Endothelial cell of umbilical vein (primary cell): ENCODE measurements at regions not wholly inside any gene's neighbourhood (a gene's known extent, or its start where the extent isn't known, plus 50 kb on each side); places are given as distances from the start of the nearest gene placed in this dataset.

Experiments
- BruUV-seq: library from RNA; stranded (reverse); fragments of 400-500 nt; replicated peaks from 2 replicates; lab custom pipeline; 2021; lab: Mats Ljungman, UMichigan
- CTCF ChIA-PET: fragments of 300-600, 350-600 bp; sonication (Branson Sonifier 250); formaldehyde crosslinking; loops from one replicate; lab custom pipeline; 2021; ENCODE audit warnings: antibody characterized with exemption, inconsistent platforms; lab: Charles Lee
- POLR2A ChIA-PET: fragments of 300-600, 350-600 bp; sonication (Branson Sonifier 250); formaldehyde crosslinking; loops from one replicate; lab custom pipeline; 2021; ENCODE audit warnings: antibody characterized with exemption, inconsistent platforms; lab: Charles Lee
- DNase-seq: peaks from one replicate; pipeline ENCODE4 v3.0.0-alpha.2; 2011; ENCODE audit warnings: low read depth, low spot score
- FAIRE-seq: peaks from 2 replicates; lab custom pipeline; 2011; peaks lifted over from hg19 to GRCh38; lab: Jason Lieb, UNC
- H2AFZ ChIP-seq: 2 replicates; pipeline ENCODE4 v1.6.0; 2012; ENCODE audit warnings: low read depth, low read length, control low read depth, inconsistent platforms
- H3K27ac ChIP-seq: 2 replicates; pipeline ENCODE4 v1.5.1; 2011; ENCODE audit warnings: low read depth, mild to moderate bottlenecking, control low read depth, low read length, moderate library complexity; ENCODE audit not compliant: insufficient read depth
- H3K27me3 ChIP-seq, 2 experiments: 2 replicates each; pipeline versions ENCODE4 v1.6.0 to v1.6.1; 2011; ENCODE audit warnings: low read length in 2 of 2, mixed read lengths in 1 of 2; ENCODE audit not compliant: control insufficient read depth in 2 of 2, insufficient read depth in 2 of 2
- H3K36me3 ChIP-seq, 2 experiments: 2 replicates in 1 of 2; 3 replicates in 1 of 2; pipeline ENCODE4 v1.5.1; 2011; ENCODE audit warnings: low read length in 2 of 2, mild to moderate bottlenecking in 1 of 2, moderate library complexity in 1 of 2; ENCODE audit not compliant: control insufficient read depth in 2 of 2, insufficient read depth in 2 of 2; ENCODE audit errors: extremely low read depth in 1 of 2
- H3K4me1 ChIP-seq: 3 replicates; pipeline ENCODE4 v1.5.1; 2011; ENCODE audit warnings: mild to moderate bottlenecking, low read length; ENCODE audit not compliant: control insufficient read depth, insufficient read depth; ENCODE audit errors: extremely low read depth
- H3K4me2 ChIP-seq: 2 replicates; pipeline ENCODE4 v1.6.1; 2011; ENCODE audit warnings: low read length, control low read depth, mixed read lengths; ENCODE audit not compliant: insufficient read depth
- H3K4me3 ChIP-seq, 3 experiments: fragments of 200-600 bp in 1 of 3; sonication (generic), shearing (Covaris generic) in 1 of 3; replicated peaks in 1 of 3; 2 replicates each; pipeline ENCODE4 v1.5.1; 2011 to 2016; ENCODE audit warnings: control low read depth in 3 of 3, low read length in 3 of 3, mild to moderate bottlenecking in 2 of 3, inconsistent platforms in 1 of 3, low read depth in 1 of 3, moderate library complexity in 1 of 3; ENCODE audit not compliant: insufficient read depth in 1 of 3
- H3K79me2 ChIP-seq: 2 replicates; pipeline ENCODE4 v1.6.0; 2012; ENCODE audit warnings: low read length, inconsistent platforms; ENCODE audit not compliant: control insufficient read depth, insufficient read depth
- H3K9ac ChIP-seq: replicated peaks from 2 replicates; pipeline ENCODE3; 2011; ENCODE audit warnings: low read length, control low read depth; ENCODE audit not compliant: insufficient read depth; ENCODE audit errors: extremely low read depth
- H3K9me1 ChIP-seq: replicated peaks from 3 replicates; pipeline ENCODE4 v1.6.0; 2011; ENCODE audit warnings: mild to moderate bottlenecking, low read length; ENCODE audit not compliant: control insufficient read depth, insufficient read depth; ENCODE audit errors: extremely low read depth
- H3K9me3 ChIP-seq: replicated peaks from 2 replicates; pipeline ENCODE4 v1.5.1; 2012; ENCODE audit warnings: low read length, inconsistent platforms; ENCODE audit not compliant: control insufficient read depth, insufficient read depth
- H4K20me1 ChIP-seq: replicated peaks from 2 replicates; pipeline ENCODE3; 2011; ENCODE audit warnings: mild to moderate bottlenecking, low read length; ENCODE audit not compliant: control insufficient read depth, insufficient read depth; ENCODE audit errors: extremely low read depth
- CTCF ChIP-seq, 2 donors: IDR thresholded peaks; 1 replicate in 1 of 2; 2 replicates in 1 of 2; pipeline ENCODE4 v1.5.1; 2011; ENCODE audit warnings: low read length in 2 of 2, mild to moderate bottlenecking in 2 of 2, moderate library complexity in 2 of 2, control low read depth in 1 of 2, inconsistent platforms in 1 of 2, low read depth in 1 of 2; ENCODE audit not compliant: insufficient read depth in 1 of 2; ENCODE audit errors: extremely low read depth in 1 of 2
- EZH2 ChIP-seq: IDR thresholded peaks from 2 replicates; pipeline ENCODE4 v1.6.1; 2012; ENCODE audit warnings: borderline replicate concordance, low read depth, mild to moderate bottlenecking, moderate library complexity, low read length, inconsistent platforms; ENCODE audit not compliant: severe bottlenecking
- FOS ChIP-seq: IDR thresholded peaks from 2 replicates; pipeline ENCODE4 v1.6.1; 2011; ENCODE audit warnings: mild to moderate bottlenecking, low read length, moderate library complexity, borderline replicate concordance; ENCODE audit not compliant: insufficient read depth
- GATA2 ChIP-seq: IDR thresholded peaks from 2 replicates; pipeline ENCODE4 v1.7.0; 2011; ENCODE audit warnings: low read depth, mild to moderate bottlenecking, moderate library complexity, mixed read lengths, low read length; ENCODE audit not compliant: insufficient read length, insufficient read depth
- JUN ChIP-seq: IDR thresholded peaks from 2 replicates; pipeline ENCODE4 v1.6.1; 2011; ENCODE audit warnings: borderline replicate concordance, low read depth; ENCODE audit not compliant: insufficient read length, insufficient read depth
- MAX ChIP-seq: IDR thresholded peaks from 2 replicates; pipeline ENCODE4 v1.6.1; 2011; ENCODE audit not compliant: insufficient read depth, insufficient read length
- MYC ChIP-seq: IDR thresholded peaks from one replicate; pipeline ENCODE4 v1.6.1; 2011; ENCODE audit warnings: mild to moderate bottlenecking, low read depth, low read length
- POLR2A ChIP-seq: IDR thresholded peaks from 2 replicates; pipeline ENCODE4 v1.6.1; 2012; ENCODE audit warnings: low read depth, mild to moderate bottlenecking, control low read depth, low read length
- POLR2AphosphoS5 ChIP-seq: IDR thresholded peaks from 2 replicates; pipeline ENCODE4 v1.6.1; 2012; ENCODE audit warnings: low read depth, mild to moderate bottlenecking, control low read depth, low read length, moderate library complexity; ENCODE audit not compliant: insufficient read depth
- dilution Hi-C: fragments of 300-500 bp; cut with MboI; formaldehyde crosslinking; loops from one replicate; pipeline ENCODE4 v1.15.0; 2019; ENCODE audit warnings: low sequenced_read_pairs; ENCODE audit not compliant: extremely low pct_ligation_motif_present
- intact Hi-C: fragments of 100-400 bp; cut with micrococcal nuclease; formaldehyde crosslinking; loops from one replicate; pipeline ENCODE4 v1.10.0; 2022

DNA sequence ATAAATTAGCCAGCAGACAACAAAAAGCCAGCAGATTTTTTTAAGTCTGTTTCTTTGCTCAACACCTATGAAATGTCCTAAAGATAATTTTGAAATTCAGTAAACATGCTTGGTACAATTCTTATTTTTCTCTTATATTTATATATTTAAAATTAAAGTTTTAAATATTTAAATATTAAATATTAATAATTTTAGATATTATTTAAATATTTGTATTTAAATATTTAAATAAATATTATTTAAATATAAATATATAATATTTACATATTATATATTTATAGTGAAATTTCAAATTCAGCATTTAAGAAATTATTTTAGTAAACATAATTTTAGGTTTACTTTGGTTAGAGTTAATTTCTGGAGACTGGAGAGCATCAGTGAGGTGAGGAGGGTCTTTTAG, 1554.2 kb downstream of the NCAM2 start:
- H2AFZ ChIP-seq: no peak overlapping the region
- no peaks in the 10 kb centered on the region for H3K36me3 ChIP-seq
- no peak overlapping the region for H3K4me3 ChIP-seq
- BruUV-seq: no TSS peak
- no peaks in the 10 kb centered on the region for H3K9me1 ChIP-seq
- no peak for TF ChIP-seq GATA2
- TF ChIP-seq POLR2AphosphoS5: no peak
- no peak for TF ChIP-seq JUN
- no peaks in the 10 kb centered on the region for H4K20me1 ChIP-seq
- FAIRE-seq (no peak), DNase-seq (no peak)
- no peak overlapping the region for H3K9ac ChIP-seq
- H3K9me3 ChIP-seq: no peaks in the 10 kb centered on the region
- no peaks in the 10 kb centered on the region for H3K27me3 ChIP-seq
- H3K79me2 ChIP-seq: no peaks in the 10 kb centered on the region
- intact Hi-C loops (no loop called here), dilution Hi-C loops (no loop called here)
- H3K4me1 ChIP-seq: no peaks in the 10 kb centered on the region
- ChIA-PET CTCF (no interaction called here), POLR2A (no interaction called here)
- H3K27ac ChIP-seq: no peak overlapping the region
- no peak overlapping the region for H3K4me2 ChIP-seq

DNA sequence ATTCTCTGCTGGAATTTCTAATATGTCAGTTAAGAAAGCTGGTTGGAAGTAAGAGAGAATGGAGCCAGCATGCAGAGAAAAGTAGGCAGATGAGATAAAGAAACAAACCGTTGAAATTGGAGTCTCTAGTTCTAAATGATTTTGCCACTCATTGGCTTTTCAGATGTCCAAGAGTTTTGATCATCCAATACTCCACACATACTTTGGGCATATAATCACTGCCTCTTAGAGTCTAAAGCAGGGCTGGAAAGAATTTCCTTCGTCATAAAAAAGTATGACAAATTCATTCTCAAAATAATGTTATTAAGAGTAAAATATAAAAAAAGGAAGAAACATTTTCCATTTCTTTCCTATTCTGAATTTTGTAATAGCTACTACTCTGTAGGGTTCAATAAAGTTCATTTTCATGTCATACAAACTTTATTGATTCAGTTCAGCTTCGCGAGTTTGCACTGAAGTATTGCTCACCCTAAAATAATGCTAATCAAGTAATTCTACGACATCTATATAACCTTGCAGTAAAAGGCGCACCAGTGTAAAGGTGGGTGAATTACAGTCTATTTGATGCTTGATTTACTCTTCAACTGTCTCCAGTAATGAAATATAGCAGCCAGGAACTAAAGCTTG, 1556.6 kb downstream of the NCAM2 start:
- DNase-seq (no peak), FAIRE-seq (no peak)
- Histone ChIP-seq H3K4me1 (no peaks in the 10 kb centered on the region), H3K27me3 (no peaks in the 10 kb centered on the region), H2AFZ (no peak overlapping the region), H3K9ac (no peak overlapping the region), H3K27ac (no peak overlapping the region), H3K9me1 (no peaks in the 10 kb centered on the region), H3K79me2 (no peaks in the 10 kb centered on the region), H4K20me1 (no peaks in the 10 kb centered on the region), H3K4me3 (no peak overlapping the region), H3K36me3 (no peaks in the 10 kb centered on the region), H3K4me2 (no peak overlapping the region), H3K9me3 (no peaks in the 10 kb centered on the region)
- intact Hi-C loops (no loop called here), dilution Hi-C loops (no loop called here)
- no TSS peak for BruUV-seq
- TF ChIP-seq EZH2 (no peak), MYC (no peak), POLR2A (no peak), CTCF (IDR thresholded peaks at IDR 0.05; ENCODE audit: extremely low read depth in 1 of 2, insufficient read depth in 1 of 2, low read depth in 1 of 2, low read length in 2 of 2) (no peak), GATA2 (no peak), FOS (no peak), POLR2AphosphoS5 (no peak), MAX (no peak), JUN (no peak)
- CTCF ChIA-PET: interaction anchor here (1.3 kb wide), 1 partner anchor 21 kb away, joined by 3 read pairs; no protein-coding TSS in a partner anchor
- POLR2A ChIA-PET: no interaction called here
